Suppressor macrophage (primary cell): ENCODE measurements at regions not wholly inside any gene's neighbourhood (a gene's known extent, or its start where the extent isn't known, plus 50 kb on each side); places are given as distances from the start of the nearest gene placed in this dataset.
A peak's percentile ranks its signal among the peaks of the same experiment; 100 is the strongest.

ENCODE experiments used
- DNase-seq, 4 experiments: peaks; one replicate each; pipeline ENCODE4 v3.0.0-alpha.2; 2020 to 2022

GRCh38 chr2:158006961-158007719 is 94.5 kb upstream of the UPP2 start:
- DNase-seq, result peak; percentile 21 to 68 (median 63)

DNA sequence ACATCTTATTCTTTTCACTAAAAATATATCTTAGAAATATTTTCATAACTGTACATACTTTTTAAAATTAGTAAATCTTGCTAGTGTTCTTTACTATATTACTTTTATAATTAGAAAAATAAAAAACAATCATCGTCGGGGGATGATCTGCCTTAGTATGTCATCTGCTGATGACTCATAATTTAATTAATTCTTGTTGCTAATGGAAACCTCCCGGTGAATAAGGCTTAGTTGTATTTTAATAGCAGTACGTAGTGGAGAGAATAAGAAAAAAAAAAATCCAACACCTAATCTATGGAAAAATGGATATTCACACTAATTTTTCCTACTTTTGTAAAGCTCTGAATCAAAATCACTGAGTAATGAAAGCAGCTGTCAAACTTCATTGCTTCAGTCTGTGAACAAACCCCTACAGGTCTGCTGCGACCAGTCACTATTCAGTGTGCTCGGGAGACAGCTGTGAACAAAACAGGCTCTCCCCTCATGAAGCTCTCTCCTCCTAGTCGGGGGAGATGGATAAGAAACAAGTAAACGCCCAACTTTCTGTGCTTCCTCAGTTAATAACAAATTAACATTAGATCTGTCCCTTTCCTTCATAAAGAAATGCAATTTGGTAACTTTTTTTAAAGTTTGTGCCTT is 97.4 kb upstream of the UPP2 start:
- no peak for DNase-seq

DNA sequence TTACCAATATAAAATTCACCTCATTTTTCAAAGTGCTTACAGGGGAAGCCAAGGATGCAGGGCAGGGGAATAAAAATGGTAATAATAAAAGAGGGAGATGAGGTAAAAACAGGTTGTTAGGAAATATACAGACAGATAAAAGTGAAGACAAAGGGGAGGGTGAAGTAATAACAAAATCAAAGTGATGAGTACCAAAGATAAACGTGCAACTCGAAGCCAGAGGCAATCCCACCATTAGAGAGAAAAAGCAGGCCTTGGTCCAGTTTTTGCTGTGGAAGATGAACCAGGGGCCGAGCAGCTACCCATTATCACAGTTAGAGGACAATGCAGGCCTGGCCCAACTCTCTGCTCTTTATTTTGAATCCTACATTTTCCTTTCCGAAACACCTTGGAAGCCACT is 99.6 kb upstream of the UPP2 start:
- DNase-seq, result no peak

DNA sequence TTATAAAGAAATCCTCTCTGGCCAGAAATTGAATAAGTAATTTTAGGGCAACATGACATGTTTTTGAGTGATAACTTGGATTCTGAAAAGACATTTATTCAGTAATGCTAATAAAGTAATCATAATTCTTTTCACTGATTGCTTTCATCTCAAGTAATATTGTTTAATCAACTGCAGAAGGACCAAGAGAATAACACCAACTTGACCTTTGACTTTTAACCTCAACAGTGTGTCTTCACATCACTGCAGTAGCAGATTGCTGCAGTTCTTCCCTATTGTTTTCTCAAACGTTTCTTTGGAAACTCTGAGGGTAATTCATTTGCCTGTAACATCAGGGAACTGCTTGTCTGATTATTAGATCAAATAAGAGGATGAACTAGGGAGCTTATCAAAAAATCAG is 104.9 kb upstream of the UPP2 start:
- no peak for DNase-seq

- no peak for DNase-seq
Measured at GRCh38 chr2:157995117-157995516, 106.6 kb upstream of the UPP2 start.

GRCh38 chr2:157991932-157992331 is 109.7 kb upstream of the UPP2 start:
- no peak for DNase-seq

GRCh38 chr2:157990173-157990572 is 111.5 kb upstream of the UPP2 start:
- no peak for DNase-seq

DNA sequence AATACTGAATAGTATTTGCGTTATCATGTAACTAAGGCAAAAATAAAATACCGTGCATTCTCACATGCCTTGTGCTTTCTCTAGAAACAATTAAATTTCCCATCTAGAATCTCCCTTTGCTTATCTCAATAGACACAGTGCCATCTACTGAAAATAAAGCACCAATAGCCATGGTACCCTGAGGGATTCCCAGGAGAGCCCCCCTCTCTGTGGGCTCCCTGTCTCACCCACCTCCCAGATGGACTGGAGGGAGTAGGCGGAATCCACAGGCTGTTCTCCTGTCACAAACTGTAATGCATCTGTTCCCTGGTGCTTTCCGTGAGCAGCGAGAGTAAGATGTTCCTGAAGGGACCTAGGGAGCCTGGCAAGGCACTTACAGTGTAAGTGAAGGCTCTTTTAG is 112.4 kb upstream of the UPP2 start:
- DNase-seq, result no peak

GRCh38 chr2:157986761-157987160 is 110.6 kb upstream of the ACVR1 start:
- no peak for DNase-seq

- DNase-seq, result no peak
Measured at GRCh38 chr2:157984866-157985265, 108.7 kb upstream of the ACVR1 start.

DNA sequence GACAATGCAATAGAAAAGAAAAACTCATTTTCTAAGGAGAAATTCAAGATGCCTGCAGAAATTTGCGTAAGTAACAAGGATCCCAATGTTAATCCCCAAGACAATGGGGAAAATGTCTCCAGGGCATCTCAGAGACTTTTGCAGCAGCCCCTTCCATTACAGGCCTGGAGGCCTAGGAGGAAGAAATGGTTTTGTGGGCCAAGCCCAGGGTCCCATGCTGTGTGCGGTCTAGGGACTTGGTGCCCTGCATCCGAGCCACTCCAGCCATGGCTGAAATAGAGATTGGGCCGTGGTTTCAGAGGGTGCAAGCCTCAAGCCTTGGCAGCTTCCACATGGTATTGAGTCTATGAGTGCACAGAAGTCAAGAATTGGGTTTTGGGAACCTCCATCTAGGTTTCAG is 103.9 kb upstream of the ACVR1 start:
- DNase-seq, result no peak

DNA sequence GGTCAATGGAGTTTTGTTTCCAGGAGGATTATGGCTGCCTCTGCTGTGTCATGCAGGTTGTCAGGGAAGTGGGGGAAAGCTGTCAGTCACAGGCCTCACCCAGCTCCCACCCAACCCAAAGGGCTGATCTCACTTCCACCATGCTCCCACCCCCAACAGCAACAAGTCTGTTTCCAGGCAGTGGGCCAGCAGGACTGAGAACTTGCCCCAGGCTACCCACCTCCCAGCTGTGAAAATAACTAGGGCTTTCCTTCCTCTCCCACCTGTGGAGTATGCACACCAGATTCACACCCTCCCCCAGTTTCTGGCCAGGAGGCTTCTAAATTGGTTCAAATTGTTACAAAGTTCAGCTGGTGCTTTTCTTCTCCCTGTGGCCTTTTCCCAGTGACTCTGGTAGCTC is 95.6 kb upstream of the ACVR1 start:
- no peak for DNase-seq

DNA sequence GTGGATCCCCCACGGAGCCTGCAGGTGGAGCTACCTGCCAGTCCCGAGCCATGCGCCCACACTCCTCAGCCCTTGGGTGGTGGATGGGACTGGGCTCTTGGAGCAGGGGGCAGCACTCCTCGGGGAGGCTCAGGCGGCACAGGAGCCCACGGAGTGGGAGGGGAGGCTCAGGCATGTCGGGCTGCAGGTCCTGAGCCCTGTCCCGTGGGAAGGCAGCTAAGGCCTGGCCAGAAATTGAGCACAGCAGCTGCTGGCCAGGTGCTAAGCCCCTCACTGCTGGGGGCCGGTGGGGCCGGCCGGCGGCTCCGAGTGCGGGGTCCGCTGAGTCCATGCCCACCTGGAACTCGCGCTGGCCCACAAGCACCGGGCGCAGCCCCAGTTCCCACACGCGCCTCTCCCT is 91.7 kb upstream of the ACVR1 start:
- no peak for DNase-seq

- DNase-seq, result no peak
Measured at GRCh38 chr2:157959249-157959648, 83.1 kb upstream of the ACVR1 start.

DNA sequence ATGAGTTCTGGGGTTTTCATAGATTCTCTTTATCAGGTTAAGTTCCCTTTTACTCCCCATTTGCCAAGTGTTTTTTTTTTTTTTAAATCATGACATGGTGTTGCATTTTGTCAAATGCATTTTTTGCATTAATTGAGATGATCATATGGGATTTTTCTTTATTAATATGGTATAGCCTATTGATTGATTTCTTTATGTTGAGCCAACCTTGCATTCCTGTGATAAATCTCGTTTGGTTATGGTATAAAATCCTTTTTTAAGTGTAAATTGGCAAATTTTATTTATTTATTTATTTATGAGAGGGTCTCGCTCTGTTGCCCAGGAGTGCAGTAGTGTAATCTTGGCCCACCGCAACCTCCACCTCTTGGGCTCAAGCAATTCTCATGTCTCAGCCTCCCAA is 81.5 kb upstream of the ACVR1 start:
- DNase-seq, result no peak

GRCh38 chr2:157952558-157952957 is 76.4 kb upstream of the ACVR1 start:
- DNase-seq, result no peak

DNA sequence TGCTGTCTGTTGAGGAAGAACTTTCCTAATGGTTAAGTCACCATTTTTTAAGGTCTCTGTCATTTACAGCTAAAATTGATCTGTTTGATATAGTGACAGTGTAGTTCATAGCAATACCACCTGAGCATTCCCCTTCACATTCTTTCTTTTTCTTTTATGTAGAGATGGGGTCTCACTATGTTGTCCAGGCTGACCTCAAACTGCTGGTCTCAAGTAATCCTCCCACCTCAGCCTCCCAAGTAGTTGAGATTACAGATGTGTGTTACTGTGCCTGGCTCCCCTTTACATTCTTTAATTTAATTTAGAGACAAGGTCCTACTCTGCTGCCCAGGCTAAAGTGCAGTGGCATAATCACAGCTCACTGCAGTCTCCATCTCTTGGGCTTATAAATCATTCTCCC is 72.7 kb upstream of the ACVR1 start:
- DNase-seq, result no peak

- no peak for DNase-seq
Measured at GRCh38 chr2:157946919-157947557, 70.9 kb upstream of the ACVR1 start.

- peak in 3 of 4 experiments; percentile 5 to 26 (median 24) for DNase-seq
Measured at GRCh38 chr2:157940024-157940423, 63.9 kb upstream of the ACVR1 start.

DNA sequence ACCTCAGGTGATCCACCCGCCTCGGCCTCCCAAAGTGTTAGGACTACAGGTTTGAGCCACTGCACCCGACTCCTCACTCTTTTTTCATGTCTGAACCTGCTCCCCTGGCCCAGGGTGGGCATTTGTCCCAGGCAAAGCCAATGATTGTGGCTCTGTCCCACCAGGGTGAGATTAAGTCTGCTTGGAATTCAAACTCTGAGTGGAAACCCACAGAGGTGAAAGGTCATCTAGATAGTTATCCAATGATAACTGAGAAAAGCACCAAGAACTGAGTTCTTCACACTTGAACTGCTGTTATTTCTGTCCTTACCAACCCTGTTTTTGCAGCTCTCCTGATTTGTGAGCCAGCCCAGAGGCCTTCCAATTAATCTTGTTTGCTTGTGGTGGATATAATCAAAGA is 62.4 kb upstream of the ACVR1 start:
- DNase-seq, result no peak

DNA sequence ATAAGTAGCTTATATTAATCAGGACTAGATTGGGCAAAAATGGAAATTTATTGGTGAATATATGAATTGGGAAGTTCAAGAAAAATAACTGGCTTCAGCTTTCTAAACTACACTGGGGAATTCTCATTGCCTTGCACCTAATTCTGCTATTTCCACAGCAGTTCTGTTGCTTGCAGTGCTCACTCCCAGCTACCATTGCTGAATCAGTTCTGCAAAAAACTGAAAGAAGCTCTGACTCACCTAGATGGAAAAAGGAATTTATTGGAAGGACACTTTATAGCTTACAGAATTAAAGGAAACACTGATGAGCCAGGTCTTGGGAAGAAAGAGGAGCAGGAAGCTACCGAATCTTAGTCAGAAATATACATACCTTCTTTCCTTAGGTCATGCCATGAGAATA is 60.3 kb upstream of the ACVR1 start:
- DNase-seq, result peak in 3 of 4 experiments; percentile 24 to 41 (median 26)

- no peak for DNase-seq
Measured at GRCh38 chr2:157935378-157935906, 59.3 kb upstream of the ACVR1 start.

- DNase-seq, result no peak
Measured at GRCh38 chr2:157934684-157935377, 58.7 kb upstream of the ACVR1 start.
